ENCODE measurements at regions not wholly inside any gene's neighbourhood (a gene's known extent, or its start where the extent isn't known, plus 50 kb on each side); places are given as distances from the start of the nearest gene placed in this dataset.

DNA sequence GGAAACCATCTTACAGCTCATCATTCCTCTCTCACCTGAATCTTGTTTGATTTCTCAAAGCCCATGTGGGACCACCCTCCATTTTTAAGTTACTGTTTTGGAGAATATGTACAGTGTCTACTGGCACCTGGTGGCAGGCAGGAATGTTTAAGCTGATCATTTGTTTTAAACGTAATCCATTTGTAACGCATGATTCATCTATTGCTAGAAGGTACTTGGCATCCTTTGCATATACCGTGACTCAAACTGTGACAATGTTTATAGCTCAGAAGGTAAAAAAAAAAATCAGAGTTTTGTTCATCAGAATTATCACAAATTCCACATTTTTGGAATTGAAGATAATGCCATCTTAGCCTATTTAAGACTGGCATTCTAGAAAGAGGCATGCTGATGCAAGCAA lies 1007.5 kb upstream of the EEF2KMT start:
- in situ Hi-C loops (cut with HindIII; ENCODE audit: extremely low pct_ligation_motif_present, low pct_unique_long_range_greater_than_20kb): no loop called here
- TF ChIP-seq ZNF17 (CRISPR knock-in tag; IDR thresholded peaks at IDR 0.05): no peak
- BruUV-seq (replicated peaks): no TSS peak
- Histone ChIP-seq H3K27ac (ENCODE audit: extremely low read length, insufficient read depth, low read length) (no peak overlapping the region), H4K20me1 (ENCODE audit: insufficient read depth, low read length) (no peaks in the 10 kb centered on the region), H3K79me2 (ENCODE audit: insufficient read depth, low read length) (no peaks in the 10 kb centered on the region), H2AFZ (ENCODE audit: low read length) (no peak overlapping the region), H3K27me3 (ENCODE audit: control insufficient read depth in 1 of 2, insufficient read depth in 2 of 2, low read length in 2 of 2) (no peaks in the 10 kb centered on the region), H3K9me3 (ENCODE audit: low read length) (peaks cover 16% of the 10 kb centered on the region), H3K4me3 (replicated peaks in 1 of 3; ENCODE audit: insufficient read depth in 1 of 3, low read depth in 2 of 3, low read length in 3 of 3) (no peak overlapping the region), H3K9ac (ENCODE audit: insufficient read depth, low read depth, low read length) (no peak overlapping the region), H3K4me2 (ENCODE audit: low read depth, low read length) (no peak overlapping the region), H3K36me3 (replicated peaks in 1 of 2; ENCODE audit: control insufficient read depth in 1 of 2, insufficient read depth in 2 of 2, low read length in 2 of 2) (no peaks in the 10 kb centered on the region), H3K4me1 (ENCODE audit: insufficient read depth, low read length) (no peaks in the 10 kb centered on the region)
- 1% methylated on average over 3 of the region's 3 CpGs for WGBS (ENCODE audit: low lambda C conversion rate)
- FAIRE-seq (no peak), ATAC-seq (no peak), DNase-seq (ENCODE audit: low spot score) (no peak)
- intact Hi-C loops (cut with micrococcal nuclease; ENCODE audit: unreplicated experiment): no loop called here
- ChIA-PET CTCF (ENCODE audit: low intra/inter-chr PET ratio, low total read pairs) (no interaction called here), POLR2A (no interaction called here)

DNA sequence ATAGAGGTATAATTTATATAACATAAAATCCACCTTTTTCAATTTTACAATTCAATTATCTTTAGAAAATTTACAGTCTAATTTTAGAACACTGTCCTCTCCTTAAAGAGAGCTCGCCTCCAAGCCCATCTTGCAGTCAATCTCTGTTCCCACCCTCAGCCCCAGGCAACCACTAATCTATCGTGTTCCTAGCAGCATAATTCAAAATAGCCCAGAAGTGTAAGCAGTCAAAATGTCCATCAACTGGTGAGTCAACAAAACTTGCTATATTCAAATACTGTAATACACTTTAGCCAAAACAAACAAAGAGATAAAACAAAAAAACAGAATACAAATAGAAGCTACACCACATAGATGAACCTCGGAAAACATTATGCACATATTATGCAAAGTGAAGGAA lies 1006.8 kb upstream of the EEF2KMT start:
- Histone ChIP-seq H3K4me1 (ENCODE audit: insufficient read depth, low read length) (no peaks in the 10 kb centered on the region), H3K27ac (ENCODE audit: extremely low read length, insufficient read depth, low read length) (no peak overlapping the region), H3K9me3 (ENCODE audit: low read length) (peaks cover 16% of the 10 kb centered on the region), H3K4me2 (ENCODE audit: low read depth, low read length) (no peak overlapping the region), H3K4me3 (replicated peaks in 1 of 3; ENCODE audit: insufficient read depth in 1 of 3, low read depth in 2 of 3, low read length in 3 of 3) (no peak overlapping the region), H3K36me3 (replicated peaks in 1 of 2; ENCODE audit: control insufficient read depth in 1 of 2, insufficient read depth in 2 of 2, low read length in 2 of 2) (no peaks in the 10 kb centered on the region), H3K79me2 (ENCODE audit: insufficient read depth, low read length) (no peaks in the 10 kb centered on the region), H3K9ac (ENCODE audit: insufficient read depth, low read depth, low read length) (no peak overlapping the region), H2AFZ (ENCODE audit: low read length) (no peak overlapping the region), H3K27me3 (ENCODE audit: control insufficient read depth in 1 of 2, insufficient read depth in 2 of 2, low read length in 2 of 2) (no peaks in the 10 kb centered on the region), H4K20me1 (ENCODE audit: insufficient read depth, low read length) (no peaks in the 10 kb centered on the region)
- intact Hi-C loops (cut with micrococcal nuclease; ENCODE audit: unreplicated experiment) (no loop called here), in situ Hi-C loops (cut with HindIII; ENCODE audit: extremely low pct_ligation_motif_present, low pct_unique_long_range_greater_than_20kb) (no loop called here)
- TF ChIP-seq ZNF282 (IDR thresholded peaks at IDR 0.05; ENCODE audit: partially characterized antibody) (no peak), ZNF230 (CRISPR knock-in tag; IDR thresholded peaks at IDR 0.05) (no peak), CEBPB (IDR thresholded peaks at IDR 0.05; ENCODE audit: borderline replicate concordance, low read depth, low read length) (no peak), ZSCAN12 (CRISPR knock-in tag; IDR thresholded peaks at IDR 0.05) (no peak), ZNF703 (CRISPR knock-in tag; IDR thresholded peaks at IDR 0.05; ENCODE audit: borderline replicate concordance) (no peak), HOXA3 (CRISPR knock-in tag; IDR thresholded peaks at IDR 0.05) (no peak), ZNF546 (CRISPR knock-in tag; conservative IDR thresholded peaks at IDR 0.05) (no peak), ZSCAN25 (CRISPR knock-in tag; IDR thresholded peaks at IDR 0.05) (no peak), SNRNP70 (IDR thresholded peaks at IDR 0.05; ENCODE audit: low read depth, low read length) (no peak), ZNF660 (CRISPR knock-in tag; IDR thresholded peaks at IDR 0.05; ENCODE audit: borderline replicate concordance, low read depth) (no peak), ZNF34 (CRISPR knock-in tag; IDR thresholded peaks at IDR 0.05; ENCODE audit: borderline replicate concordance) (no peak), ELF4 (CRISPR knock-in tag; IDR thresholded peaks at IDR 0.05; ENCODE audit: borderline replicate concordance) (no peak), SP4 (CRISPR knock-in tag; IDR thresholded peaks at IDR 0.05) (no peak), EED (CRISPR knock-in tag; IDR thresholded peaks at IDR 0.05) (no peak), BORCS8-MEF2B (CRISPR knock-in tag; IDR thresholded peaks at IDR 0.05) (no peak)
- TF ChIP-seq, protein P1, sequence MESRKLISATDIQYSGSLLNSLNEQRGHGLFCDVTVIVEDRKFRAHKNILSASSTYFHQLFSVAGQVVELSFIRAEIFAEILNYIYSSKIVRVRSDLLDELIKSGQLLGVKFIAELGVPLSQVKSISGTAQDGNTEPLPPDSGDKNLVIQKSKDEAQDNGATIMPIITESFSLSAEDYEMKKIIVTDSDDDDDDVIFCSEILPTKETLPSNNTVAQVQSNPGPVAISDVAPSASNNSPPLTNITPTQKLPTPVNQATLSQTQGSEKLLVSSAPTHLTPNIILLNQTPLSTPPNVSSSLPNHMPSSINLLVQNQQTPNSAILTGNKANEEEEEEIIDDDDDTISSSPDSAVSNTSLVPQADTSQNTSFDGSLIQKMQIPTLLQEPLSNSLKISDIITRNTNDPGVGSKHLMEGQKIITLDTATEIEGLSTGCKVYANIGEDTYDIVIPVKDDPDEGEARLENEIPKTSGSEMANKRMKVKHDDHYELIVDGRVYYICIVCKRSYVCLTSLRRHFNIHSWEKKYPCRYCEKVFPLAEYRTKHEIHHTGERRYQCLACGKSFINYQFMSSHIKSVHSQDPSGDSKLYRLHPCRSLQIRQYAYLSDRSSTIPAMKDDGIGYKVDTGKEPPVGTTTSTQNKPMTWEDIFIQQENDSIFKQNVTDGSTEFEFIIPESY (CRISPR knock-in tag; IDR thresholded peaks at IDR 0.05): no peak
- FAIRE-seq (no peak), DNase-seq (ENCODE audit: low spot score) (no peak), ATAC-seq (no peak)
- WGBS (ENCODE audit: low lambda C conversion rate): under 1% methylated on average over 3 of the region's 3 CpGs
- ChIA-PET CTCF (ENCODE audit: low intra/inter-chr PET ratio, low total read pairs) (no interaction called here), POLR2A (no interaction called here)
- BruUV-seq (replicated peaks): no TSS peak

All from HepG2 (cell line).